Testis (tissue), 2 donors: ENCODE measurements at regions not wholly inside any gene's neighbourhood (a gene's known extent, or its start where the extent isn't known, plus 50 kb on each side); places are given as distances from the start of the nearest gene placed in this dataset.

Experiments
- POLR2A ChIP-seq: fragments of 450-650 bp; IDR thresholded peaks from one replicate; pipeline ENCODE4 v1.6.1; 2017; ENCODE audit warnings: antibody characterized with exemption, mild to moderate bottlenecking, moderate library complexity
- TF ChIP-seq, protein P1 (sequence below), 3 experiments: fragments of 450-650 bp in 2 of 3; fragments of 200-600 bp in 1 of 3; sonication (generic) in 1 of 3; IDR thresholded peaks; one replicate each; pipeline ENCODE4 v1.5.1; 2016 to 2019; ENCODE audit warnings: antibody characterized with exemption in 3 of 3, mild to moderate bottlenecking in 2 of 3, moderate library complexity in 1 of 3

DNA sequence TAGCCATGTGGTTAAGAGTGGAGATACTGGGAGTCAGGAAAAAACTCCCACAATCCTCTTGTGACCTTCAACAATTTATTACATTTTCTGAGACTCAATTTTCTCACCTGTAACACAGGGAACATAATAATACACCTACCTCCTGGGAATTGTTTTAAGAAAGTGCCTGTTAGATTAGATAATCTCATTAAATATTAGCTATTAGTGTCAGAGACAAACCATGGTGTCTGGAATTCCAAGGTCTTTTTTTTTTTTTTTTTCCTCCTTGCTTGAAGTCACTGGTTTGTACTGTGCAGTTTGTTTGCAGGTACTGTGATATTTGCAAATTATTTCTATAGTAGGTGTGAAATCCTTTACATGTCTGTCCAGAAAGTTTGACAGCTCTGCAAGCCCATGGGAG lies 806.1 kb downstream of the DNAJB9 start:
- TF ChIP-seq, protein P1, sequence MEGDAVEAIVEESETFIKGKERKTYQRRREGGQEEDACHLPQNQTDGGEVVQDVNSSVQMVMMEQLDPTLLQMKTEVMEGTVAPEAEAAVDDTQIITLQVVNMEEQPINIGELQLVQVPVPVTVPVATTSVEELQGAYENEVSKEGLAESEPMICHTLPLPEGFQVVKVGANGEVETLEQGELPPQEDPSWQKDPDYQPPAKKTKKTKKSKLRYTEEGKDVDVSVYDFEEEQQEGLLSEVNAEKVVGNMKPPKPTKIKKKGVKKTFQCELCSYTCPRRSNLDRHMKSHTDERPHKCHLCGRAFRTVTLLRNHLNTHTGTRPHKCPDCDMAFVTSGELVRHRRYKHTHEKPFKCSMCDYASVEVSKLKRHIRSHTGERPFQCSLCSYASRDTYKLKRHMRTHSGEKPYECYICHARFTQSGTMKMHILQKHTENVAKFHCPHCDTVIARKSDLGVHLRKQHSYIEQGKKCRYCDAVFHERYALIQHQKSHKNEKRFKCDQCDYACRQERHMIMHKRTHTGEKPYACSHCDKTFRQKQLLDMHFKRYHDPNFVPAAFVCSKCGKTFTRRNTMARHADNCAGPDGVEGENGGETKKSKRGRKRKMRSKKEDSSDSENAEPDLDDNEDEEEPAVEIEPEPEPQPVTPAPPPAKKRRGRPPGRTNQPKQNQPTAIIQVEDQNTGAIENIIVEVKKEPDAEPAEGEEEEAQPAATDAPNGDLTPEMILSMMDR (IDR thresholded peaks at IDR 0.05) = no peak
- TF ChIP-seq POLR2A = no peak
